Fibroblast of the aortic adventitia (primary cell): ENCODE measurements at regions not wholly inside any gene's neighbourhood (a gene's known extent, or its start where the extent isn't known, plus 50 kb on each side); places are given as distances from the start of the nearest gene placed in this dataset.

Experiments
- DNase-seq: peaks from one replicate; pipeline ENCODE4 v3.0.0-alpha.2; 2010; ENCODE audit warnings: low read depth
- H3K4me3 ChIP-seq: 2 replicates; pipeline ENCODE4 v1.5.1; 2011; ENCODE audit warnings: low read depth, mild to moderate bottlenecking, control low read depth, low read length, moderate library complexity
- CTCF ChIP-seq: IDR thresholded peaks from 2 replicates; pipeline ENCODE4 v1.5.1; 2011; ENCODE audit warnings: mild to moderate bottlenecking, low read length, control low read depth, inconsistent platforms; ENCODE audit not compliant: insufficient read depth

- TF ChIP-seq CTCF: no peak
- no peak for DNase-seq
- H3K4me3 ChIP-seq: no peak overlapping the region
These were observed 148.8 kb downstream of the GADD45G start for GRCh38 chr9:89753472-89754055.

GRCh38 chr9:89754193-89754592 is 149.4 kb downstream of the GADD45G start:
- no peak overlapping the region for H3K4me3 ChIP-seq
- DNase-seq: no peak
- TF ChIP-seq CTCF: no peak

GRCh38 chr9:89755821-89756220 is 151.0 kb downstream of the GADD45G start:
- no peak for TF ChIP-seq CTCF
- H3K4me3 ChIP-seq: no peak overlapping the region
- no peak for DNase-seq

GRCh38 chr9:89756891-89757537 is 152.2 kb downstream of the GADD45G start:
- H3K4me3 ChIP-seq: no peak overlapping the region
- TF ChIP-seq CTCF: no peak
- DNase-seq: no peak

- DNase-seq: no peak
- no peak overlapping the region for H3K4me3 ChIP-seq
- TF ChIP-seq CTCF: no peak
These were observed 153.1 kb downstream of the GADD45G start for GRCh38 chr9:89757776-89758528.

- no peak overlapping the region for H3K4me3 ChIP-seq
- TF ChIP-seq CTCF: no peak
- DNase-seq: no peak
These were observed 154.8 kb downstream of the GADD45G start for GRCh38 chr9:89759572-89759971.
